ENCODE measurements at regions not wholly inside any gene's neighbourhood (a gene's known extent, or its start where the extent isn't known, plus 50 kb on each side); places are given as distances from the start of the nearest gene placed in this dataset.
"Not testable (repeated sequence)": the region's sequence is repeated elsewhere in the genome, so short reads cannot be mapped to it uniquely, and the experiment has no call there.

DNA sequence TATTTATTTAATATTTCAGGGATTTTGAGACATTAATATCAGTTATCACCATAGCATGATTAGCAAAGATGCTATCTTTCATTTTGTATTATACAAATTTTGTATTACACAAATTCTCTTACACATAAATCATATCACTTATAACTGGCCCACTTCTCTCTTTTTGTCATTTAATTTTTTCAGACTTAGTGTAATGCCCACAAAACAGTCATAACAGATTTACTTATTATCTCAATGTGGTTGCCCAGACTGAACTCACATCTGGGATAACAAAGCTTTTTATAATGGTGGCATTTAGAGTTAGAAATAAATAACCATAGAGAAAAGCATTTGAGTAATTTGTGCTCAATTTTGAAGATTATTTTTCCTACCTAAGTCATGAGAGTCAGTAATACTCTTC lies 148.3 kb downstream of the TFAP2B start:
- no peaks in the 10 kb centered on the region for H3K36me3 ChIP-seq (ENCODE audit: control insufficient read depth in 1 of 2, insufficient read depth in 2 of 2, low read length in 1 of 2)
- no peak overlapping the region for H3K27ac ChIP-seq (ENCODE audit: low read depth in 1 of 2, low read length in 2 of 2)
- no peak for DNase-seq
- intact Hi-C loops (cut with DNase I) = no loop called here
- H3K9me3 ChIP-seq (ENCODE audit: control insufficient read depth, low read length) = no peaks in the 10 kb centered on the region
- no peaks in the 10 kb centered on the region for H3K4me1 ChIP-seq (ENCODE audit: control insufficient read depth in 1 of 2, insufficient read depth in 2 of 2, low read length in 2 of 2)
- no peak overlapping the region for H3K4me3 ChIP-seq (ENCODE audit: low read length in 2 of 2)
- H3K27me3 ChIP-seq (ENCODE audit: control insufficient read depth in 1 of 2, insufficient read depth in 2 of 2, low read length in 1 of 2) = no peaks in the 10 kb centered on the region
- no peak for ATAC-seq (ENCODE audit: low FRiP score)

DNA sequence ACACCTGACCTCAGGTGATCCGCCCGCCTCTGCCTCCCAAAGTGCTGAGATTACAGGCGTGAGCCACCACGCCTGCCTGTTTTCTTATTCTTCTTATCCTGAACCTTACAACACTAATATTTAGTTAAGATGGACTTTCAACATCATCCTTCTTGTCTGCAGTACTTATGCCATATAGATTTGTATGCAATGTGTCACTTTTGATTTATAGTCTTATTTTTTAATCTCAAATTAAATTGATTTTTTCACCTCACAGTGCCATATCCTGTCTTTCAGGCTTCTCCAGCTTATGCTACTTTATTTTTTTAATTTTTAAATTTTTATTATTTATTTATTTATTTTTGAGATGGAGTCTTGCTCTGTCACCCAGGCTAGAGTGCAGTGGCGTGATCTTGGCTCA lies 149.6 kb downstream of the TFAP2B start:
- 90 to 91% methylated on average over 5 of the region's 5 CpGs for WGBS, 2 donors
- intact Hi-C loops (cut with DNase I); H3K4me3 ChIP-seq (ENCODE audit: low read length in 2 of 2); H3K4me1 ChIP-seq (ENCODE audit: control insufficient read depth in 1 of 2, insufficient read depth in 2 of 2, low read length in 2 of 2); ATAC-seq (ENCODE audit: low FRiP score); H3K9me3 ChIP-seq (ENCODE audit: control insufficient read depth, low read length); H3K36me3 ChIP-seq (ENCODE audit: control insufficient read depth in 1 of 2, insufficient read depth in 2 of 2, low read length in 1 of 2); H3K27me3 ChIP-seq (ENCODE audit: control insufficient read depth in 1 of 2, insufficient read depth in 2 of 2, low read length in 1 of 2); H3K27ac ChIP-seq (ENCODE audit: low read depth in 1 of 2, low read length in 2 of 2); DNase-seq: not testable (repeated sequence)

DNA sequence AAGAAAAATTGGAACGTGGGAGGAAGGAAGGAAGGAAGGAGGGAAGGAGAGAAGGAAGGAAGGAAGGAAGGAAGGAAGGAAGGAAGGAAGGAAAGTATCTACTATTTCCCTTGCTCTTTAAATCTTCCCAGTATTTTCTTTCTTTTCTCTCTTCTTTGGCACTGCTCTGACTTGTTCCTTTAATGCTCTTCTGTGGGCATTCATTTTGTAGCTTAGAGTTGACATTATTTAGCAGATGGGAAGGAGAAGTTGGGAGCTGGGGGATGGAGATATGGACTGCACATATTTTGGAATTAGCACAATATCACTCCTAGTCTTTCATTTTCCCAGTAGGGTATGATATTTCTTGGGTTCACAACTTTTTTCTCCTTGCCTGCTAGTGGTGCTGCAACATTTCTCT lies 152.2 kb downstream of the TFAP2B start:
- WGBS, 2 donors = 38 to 53% methylated on average over 1 of the region's 1 CpG
- no peak for ATAC-seq (ENCODE audit: low FRiP score)
- intact Hi-C loops (cut with DNase I) = no loop called here

DNA sequence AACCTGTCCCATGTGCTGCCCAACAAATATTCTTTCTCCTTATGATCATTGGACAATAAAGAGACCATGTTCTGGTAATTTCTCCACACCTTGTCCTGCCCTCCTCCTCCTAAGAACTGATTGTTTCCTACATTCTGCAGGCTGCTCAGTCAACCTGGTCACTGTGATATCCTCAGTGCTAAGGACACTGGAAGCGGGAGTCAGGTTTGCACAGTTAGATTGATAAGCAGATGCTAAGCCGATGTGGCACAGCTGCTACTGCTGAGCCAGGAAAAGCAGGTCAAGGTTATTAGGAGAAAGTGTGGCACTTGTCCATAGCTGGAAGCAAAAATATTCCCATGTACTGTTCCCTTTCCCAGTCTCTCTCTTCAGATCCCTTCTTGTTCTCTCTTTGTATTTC lies 154.8 kb downstream of the TFAP2B start:
- intact Hi-C loops (cut with DNase I) = no loop called here
- DNase-seq (no peak), ATAC-seq (ENCODE audit: low FRiP score) (no peak)
- no peaks in the 10 kb centered on the region for H3K4me1 ChIP-seq (ENCODE audit: control insufficient read depth in 1 of 2, insufficient read depth in 2 of 2, low read length in 2 of 2)
- WGBS, 2 donors = 86% methylated on average over 2 of the region's 2 CpGs
- no peaks in the 10 kb centered on the region for H3K27me3 ChIP-seq (ENCODE audit: control insufficient read depth in 1 of 2, insufficient read depth in 2 of 2, low read length in 1 of 2)
- H3K36me3 ChIP-seq (ENCODE audit: control insufficient read depth in 1 of 2, insufficient read depth in 2 of 2, low read length in 1 of 2) = no peaks in the 10 kb centered on the region
- H3K27ac ChIP-seq (ENCODE audit: low read depth in 1 of 2, low read length in 2 of 2) = no peak overlapping the region
- H3K4me3 ChIP-seq (ENCODE audit: low read length in 2 of 2) = no peak overlapping the region
- no peaks in the 10 kb centered on the region for H3K9me3 ChIP-seq (ENCODE audit: control insufficient read depth, low read length)

More for the DNA sequence above, 152.2 kb downstream of the TFAP2B start:
- no peak for DNase-seq
- Histone ChIP-seq H3K4me1 (ENCODE audit: control insufficient read depth in 1 of 2, insufficient read depth in 2 of 2, low read length in 2 of 2) (no peaks in the 10 kb centered on the region), H3K9me3 (ENCODE audit: control insufficient read depth, low read length) (no peaks in the 10 kb centered on the region), H3K36me3 (ENCODE audit: control insufficient read depth in 1 of 2, insufficient read depth in 2 of 2, low read length in 1 of 2) (no peaks in the 10 kb centered on the region), H3K4me3 (ENCODE audit: low read length in 2 of 2) (no peak overlapping the region), H3K27me3 (ENCODE audit: control insufficient read depth in 1 of 2, insufficient read depth in 2 of 2, low read length in 1 of 2) (no peaks in the 10 kb centered on the region), H3K27ac (ENCODE audit: low read depth in 1 of 2, low read length in 2 of 2) (no peak overlapping the region)

DNA sequence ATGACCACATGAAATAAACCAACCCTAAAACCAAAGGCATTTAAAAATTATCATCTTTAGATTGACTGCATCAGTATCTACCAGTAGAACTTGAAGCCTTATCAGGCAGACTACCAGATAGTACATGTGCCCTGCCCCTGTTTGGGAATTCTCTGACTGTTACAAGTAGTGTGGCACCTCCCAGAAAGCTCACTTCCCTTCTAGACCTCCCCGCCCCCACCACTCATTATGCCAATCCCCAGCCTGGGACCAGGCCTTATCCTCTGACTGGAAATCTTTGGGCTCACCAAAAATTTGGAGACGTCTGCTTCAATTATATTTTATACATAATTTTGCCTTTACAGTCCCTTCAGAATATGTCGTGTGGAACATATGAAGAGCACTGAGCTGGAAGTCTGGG lies 155.6 kb downstream of the TFAP2B start:
- no peak overlapping the region for H3K27ac ChIP-seq (ENCODE audit: low read depth in 1 of 2, low read length in 2 of 2)
- H3K9me3 ChIP-seq (ENCODE audit: control insufficient read depth, low read length) = no peaks in the 10 kb centered on the region
- H3K27me3 ChIP-seq (ENCODE audit: control insufficient read depth in 1 of 2, insufficient read depth in 2 of 2, low read length in 1 of 2) = no peaks in the 10 kb centered on the region
- ATAC-seq (ENCODE audit: low FRiP score) (no peak), DNase-seq (no peak)
- intact Hi-C loops (cut with DNase I) = no loop called here
- H3K4me3 ChIP-seq (ENCODE audit: low read length in 2 of 2) = no peak overlapping the region
- H3K4me1 ChIP-seq (ENCODE audit: control insufficient read depth in 1 of 2, insufficient read depth in 2 of 2, low read length in 2 of 2) = no peaks in the 10 kb centered on the region
- 78 to 79% methylated on average over 3 of the region's 3 CpGs for WGBS, 2 donors
- H3K36me3 ChIP-seq (ENCODE audit: control insufficient read depth in 1 of 2, insufficient read depth in 2 of 2, low read length in 1 of 2) = no peaks in the 10 kb centered on the region

DNA sequence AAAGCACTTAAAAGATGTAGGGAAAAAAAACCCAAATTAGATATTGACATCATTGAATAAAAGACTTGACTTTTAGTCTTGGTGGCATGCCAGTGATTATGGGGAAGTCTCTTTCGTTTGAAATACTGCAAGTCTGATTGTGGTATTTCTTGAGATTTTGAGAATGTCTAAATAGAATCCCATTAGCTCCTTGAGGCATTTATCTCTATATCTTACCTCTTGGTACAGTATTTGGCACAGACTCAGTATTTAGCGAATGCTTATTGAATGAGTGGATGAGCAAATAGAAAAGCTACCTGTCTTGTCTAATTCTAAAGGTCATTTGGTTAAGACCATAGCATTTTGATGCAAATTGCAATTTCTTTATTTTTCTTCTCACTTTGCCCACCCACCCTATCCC lies 156.5 kb downstream of the TFAP2B start:
- ATAC-seq (ENCODE audit: low FRiP score) = no peak

DNA sequence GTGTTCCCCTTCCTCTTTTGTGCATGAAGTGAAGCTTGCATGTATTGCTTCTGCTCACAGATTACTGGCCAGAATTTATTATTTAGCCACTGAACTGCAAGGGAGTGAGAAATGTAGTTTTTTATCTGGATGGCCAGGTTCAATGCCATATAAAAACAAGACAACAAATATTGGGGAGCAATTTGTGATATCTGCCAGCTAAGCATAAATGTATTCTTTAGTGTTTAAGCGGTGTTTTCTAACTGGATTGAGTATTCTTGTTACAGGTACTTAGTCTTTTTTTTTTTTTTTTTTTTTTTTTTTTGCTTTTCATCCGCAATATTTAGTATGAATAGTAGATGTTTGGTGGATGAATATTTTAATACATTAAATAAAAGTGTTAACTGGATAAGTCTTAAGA lies 158.2 kb downstream of the TFAP2B start:
- no peaks in the 10 kb centered on the region for H3K9me3 ChIP-seq (ENCODE audit: control insufficient read depth, low read length)
- H3K4me1 ChIP-seq (ENCODE audit: control insufficient read depth in 1 of 2, insufficient read depth in 2 of 2, low read length in 2 of 2) = no peaks in the 10 kb centered on the region
- intact Hi-C loops (cut with DNase I) = no loop called here
- 85 to 87% methylated on average over 2 of the region's 2 CpGs for WGBS, 2 donors
- DNase-seq (no peak), ATAC-seq (ENCODE audit: low FRiP score) (no peak)
- no peak overlapping the region for H3K4me3 ChIP-seq (ENCODE audit: low read length in 2 of 2)
- H3K36me3 ChIP-seq (ENCODE audit: control insufficient read depth in 1 of 2, insufficient read depth in 2 of 2, low read length in 1 of 2) = no peaks in the 10 kb centered on the region
- no peak overlapping the region for H3K27ac ChIP-seq (ENCODE audit: low read depth in 1 of 2, low read length in 2 of 2)
- no peaks in the 10 kb centered on the region for H3K27me3 ChIP-seq (ENCODE audit: control insufficient read depth in 1 of 2, insufficient read depth in 2 of 2, low read length in 1 of 2)

More for the DNA sequence above, 156.5 kb downstream of the TFAP2B start:
- no peaks in the 10 kb centered on the region for H3K4me1 ChIP-seq (ENCODE audit: control insufficient read depth in 1 of 2, insufficient read depth in 2 of 2, low read length in 2 of 2)
- H3K36me3 ChIP-seq (ENCODE audit: control insufficient read depth in 1 of 2, insufficient read depth in 2 of 2, low read length in 1 of 2) = no peaks in the 10 kb centered on the region
- H3K27me3 ChIP-seq (ENCODE audit: control insufficient read depth in 1 of 2, insufficient read depth in 2 of 2, low read length in 1 of 2) = no peaks in the 10 kb centered on the region
- no peak overlapping the region for H3K27ac ChIP-seq (ENCODE audit: low read depth in 1 of 2, low read length in 2 of 2)
- no peaks in the 10 kb centered on the region for H3K9me3 ChIP-seq (ENCODE audit: control insufficient read depth, low read length)
- no peak for DNase-seq
- H3K4me3 ChIP-seq (ENCODE audit: low read length in 2 of 2) = no peak overlapping the region
- intact Hi-C loops (cut with DNase I) = no loop called here
- WGBS, 2 donors = 70 to 81% methylated on average over 2 of the region's 2 CpGs

DNA sequence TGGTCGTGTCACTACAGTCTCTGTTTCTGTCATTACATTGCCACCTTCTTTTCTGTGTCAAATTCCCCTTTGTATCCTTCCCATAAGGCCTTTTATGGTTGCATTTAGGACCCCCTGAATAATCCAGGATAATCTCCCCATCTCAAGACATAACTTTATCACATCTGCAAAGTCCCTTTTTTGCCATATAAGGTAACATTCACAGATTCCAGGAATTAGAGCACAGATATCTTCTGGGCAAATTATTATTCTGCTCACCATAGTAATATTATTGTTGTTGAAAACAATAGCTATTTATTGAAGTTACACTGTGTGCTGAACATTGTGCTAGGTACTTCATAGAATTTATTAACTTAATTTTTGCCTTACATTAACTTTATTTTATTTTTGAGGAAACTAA lies 159.1 kb downstream of the TFAP2B start:
- WGBS, 2 donors = 47 to 58% methylated on average over 1 of the region's 1 CpG
- ATAC-seq (ENCODE audit: low FRiP score) = no peak
- no peaks in the 10 kb centered on the region for H3K4me1 ChIP-seq (ENCODE audit: control insufficient read depth in 1 of 2, insufficient read depth in 2 of 2, low read length in 2 of 2)
- H3K4me3 ChIP-seq (ENCODE audit: low read length in 2 of 2) = no peak overlapping the region
- no peak for DNase-seq
- H3K27ac ChIP-seq (ENCODE audit: low read depth in 1 of 2, low read length in 2 of 2) = no peak overlapping the region
- no peaks in the 10 kb centered on the region for H3K36me3 ChIP-seq (ENCODE audit: control insufficient read depth in 1 of 2, insufficient read depth in 2 of 2, low read length in 1 of 2)
- no peaks in the 10 kb centered on the region for H3K9me3 ChIP-seq (ENCODE audit: control insufficient read depth, low read length)
- intact Hi-C loops (cut with DNase I) = no loop called here
- H3K27me3 ChIP-seq (ENCODE audit: control insufficient read depth in 1 of 2, insufficient read depth in 2 of 2, low read length in 1 of 2) = no peaks in the 10 kb centered on the region

DNA sequence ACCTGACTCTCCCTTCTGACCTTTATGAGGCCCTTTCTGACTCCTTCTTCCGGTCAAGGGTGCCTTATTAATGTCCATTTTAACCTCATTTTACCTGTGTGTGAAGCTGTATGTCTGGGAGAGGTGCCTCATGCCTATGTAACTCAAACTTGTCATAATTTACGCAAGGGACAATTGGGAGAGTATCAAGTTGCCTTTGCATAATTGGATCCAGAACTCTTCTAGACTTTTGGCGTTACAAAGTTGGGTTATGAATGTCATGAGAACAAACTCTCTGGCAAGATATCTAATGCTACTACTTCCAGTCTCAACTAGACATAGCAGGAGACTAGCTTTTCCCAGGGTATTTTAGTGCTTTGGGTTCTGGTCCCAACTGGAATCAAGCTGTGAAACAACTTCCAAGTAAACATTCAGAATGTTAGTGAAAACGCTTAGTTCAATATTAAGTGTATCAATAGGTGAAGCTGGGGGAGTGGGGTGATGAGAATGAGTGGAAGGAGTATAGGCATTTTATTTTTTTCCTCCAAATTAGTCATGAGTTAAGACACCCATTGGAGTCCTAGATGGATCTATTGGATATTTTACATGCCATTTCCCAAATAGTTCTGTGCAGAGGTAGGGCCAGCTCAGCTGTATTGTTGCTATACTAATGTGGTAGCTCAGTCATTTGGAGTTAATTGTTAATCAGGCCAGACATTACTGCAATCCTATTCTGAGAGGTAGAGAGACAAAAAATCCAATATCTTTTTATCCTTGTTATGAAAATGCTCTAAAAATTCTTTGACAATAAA lies 159.9 kb downstream of the TFAP2B start:
- Histone ChIP-seq H3K27ac (ENCODE audit: low read depth in 1 of 2, low read length in 2 of 2) (no peak overlapping the region), H3K4me1 (ENCODE audit: control insufficient read depth in 1 of 2, insufficient read depth in 2 of 2, low read length in 2 of 2) (no peaks in the 10 kb centered on the region), H3K27me3 (ENCODE audit: control insufficient read depth in 1 of 2, insufficient read depth in 2 of 2, low read length in 1 of 2) (no peaks in the 10 kb centered on the region), H3K4me3 (ENCODE audit: low read length in 2 of 2) (no peak overlapping the region), H3K9me3 (ENCODE audit: control insufficient read depth, low read length) (no peaks in the 10 kb centered on the region), H3K36me3 (ENCODE audit: control insufficient read depth in 1 of 2, insufficient read depth in 2 of 2, low read length in 1 of 2) (no peaks in the 10 kb centered on the region)
- ATAC-seq (ENCODE audit: low FRiP score) (no peak), DNase-seq (no peak)
- WGBS, 2 donors = 50 to 56% methylated on average over 4 of the region's 4 CpGs
- intact Hi-C loops (cut with DNase I) = no loop called here

Data from aorta (tissue), 5 donors.